ENCODE measurements at regions not wholly inside any gene's neighbourhood (a gene's known extent, or its start where the extent isn't known, plus 50 kb on each side); places are given as distances from the start of the nearest gene placed in this dataset.

DNA sequence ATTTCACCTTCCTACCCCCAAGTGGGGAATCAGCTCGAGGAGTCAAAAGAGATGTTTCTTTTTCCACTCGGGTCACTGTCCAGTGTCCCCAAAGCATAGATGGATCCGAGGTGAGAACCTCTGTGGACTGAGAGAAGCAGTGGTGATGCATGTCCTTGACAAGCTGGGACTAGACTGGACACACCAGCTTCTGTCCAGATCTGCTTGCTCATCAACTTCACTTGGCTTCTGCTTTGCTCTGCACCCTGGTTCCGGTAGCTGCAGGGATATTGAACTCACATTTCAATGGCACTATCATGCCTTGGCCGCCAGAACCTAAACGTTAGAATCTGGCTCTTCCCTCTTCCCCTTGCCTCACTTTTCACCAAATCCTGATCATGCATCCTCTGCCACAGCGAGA, 50.3 kb upstream of the CXCL12 start:
- in situ Hi-C loops (cut with MboI; ENCODE audit: low sequenced_read_pairs): no loop called here

DNA sequence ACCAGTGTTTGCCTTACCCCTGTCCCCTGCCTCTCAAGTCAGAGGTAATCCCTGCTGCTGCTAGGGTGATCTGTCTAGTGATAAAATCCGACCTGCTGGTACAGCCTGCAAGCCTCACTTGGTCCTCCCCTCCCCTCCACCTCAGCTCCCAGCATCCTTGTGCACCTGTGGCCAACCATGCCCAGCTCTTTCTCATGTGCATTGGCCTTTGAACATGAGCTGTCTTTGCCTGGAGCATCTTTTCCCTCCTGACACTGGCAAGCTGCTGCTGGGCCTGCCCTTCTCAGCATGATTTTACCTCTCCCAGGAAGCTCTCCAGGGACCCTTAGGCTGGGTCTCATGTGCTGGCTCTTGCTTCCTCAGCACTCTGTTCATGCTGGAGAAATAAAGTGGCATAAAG, 51.3 kb upstream of the CXCL12 start:
- in situ Hi-C loops (cut with MboI; ENCODE audit: low sequenced_read_pairs): no loop called here

DNA sequence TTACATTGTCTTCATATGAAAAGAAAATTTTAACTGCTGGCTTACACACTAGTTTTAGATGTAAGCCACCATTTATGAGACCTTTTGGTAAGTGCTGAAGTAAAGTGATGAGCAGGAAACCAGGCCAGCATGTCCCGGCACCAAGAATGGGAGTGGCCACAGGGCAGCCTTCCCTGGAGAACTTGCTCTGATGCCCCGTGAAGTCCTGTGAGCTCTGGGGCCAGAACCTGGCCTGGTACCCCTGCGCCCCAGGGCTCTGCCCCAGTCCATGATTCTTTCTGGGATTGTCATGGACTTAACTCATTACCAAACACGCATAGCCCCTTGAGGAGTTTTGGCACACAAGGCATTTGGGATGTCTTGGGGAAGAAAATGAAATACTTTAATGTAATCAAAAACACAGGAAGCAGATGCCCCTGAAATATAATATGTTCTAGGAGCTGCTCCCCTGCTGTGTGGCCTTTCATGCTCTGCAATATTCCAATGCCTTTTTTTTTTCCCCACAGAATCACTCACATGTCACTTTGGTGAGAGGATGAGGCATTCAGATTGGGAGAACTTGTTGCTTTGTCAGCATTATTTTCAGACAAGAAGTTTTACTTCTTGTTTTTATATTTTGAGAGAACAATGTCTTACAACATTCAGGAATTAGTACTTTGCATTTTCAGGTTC, 53.1 kb upstream of the CXCL12 start:
- in situ Hi-C loops (cut with MboI; ENCODE audit: low sequenced_read_pairs): no loop called here

DNA sequence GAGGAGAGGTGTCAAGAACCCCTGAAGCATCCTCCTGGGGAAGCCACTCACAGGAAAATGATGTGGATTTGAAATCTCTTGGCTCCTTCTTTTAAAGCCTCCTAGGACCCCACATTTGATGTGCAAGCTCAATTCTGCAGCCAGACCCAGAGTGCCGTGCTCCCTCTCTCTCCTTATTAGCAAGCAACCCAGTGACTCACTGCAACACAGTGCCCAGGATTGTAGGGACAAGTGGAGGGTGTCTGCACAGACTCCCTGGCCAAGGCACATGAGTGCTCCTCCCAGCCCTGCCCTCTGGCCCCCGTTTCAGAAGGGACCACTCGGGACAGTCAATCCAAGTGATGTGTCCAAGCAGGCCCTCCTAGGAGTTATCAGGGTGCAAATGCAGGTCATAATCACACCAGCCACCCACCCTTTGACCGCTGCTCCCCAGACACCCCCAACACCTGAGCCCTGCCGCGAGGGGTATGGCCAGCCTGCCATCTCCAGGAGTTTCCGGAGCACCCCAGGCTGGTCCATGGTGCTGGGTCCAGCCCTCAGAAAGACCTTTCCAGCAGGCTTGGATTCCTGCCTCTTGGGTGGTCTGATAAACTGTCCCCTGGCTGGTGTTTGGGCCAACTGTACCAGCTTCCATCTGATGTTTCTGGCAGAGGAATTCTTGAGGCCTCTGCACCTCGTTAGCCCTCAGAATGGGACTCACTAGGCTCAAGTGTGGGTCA, 54.5 kb upstream of the CXCL12 start:
- in situ Hi-C loops (cut with MboI; ENCODE audit: low sequenced_read_pairs): no loop called here

DNA sequence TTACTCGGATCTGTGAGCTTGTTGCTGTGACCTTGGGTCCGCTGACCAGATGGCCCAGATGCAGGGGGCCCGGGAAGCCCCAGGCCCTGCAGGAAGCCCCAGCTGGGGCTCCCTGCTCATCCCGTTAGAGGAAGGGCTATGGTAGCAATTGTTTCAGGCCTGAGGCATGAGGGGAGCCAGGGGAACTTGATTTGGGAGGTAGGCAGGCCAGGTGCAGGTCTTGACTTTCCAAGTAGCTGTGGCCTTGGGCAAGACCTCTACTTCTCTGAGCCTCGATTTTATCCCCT, 55.0 kb upstream of the CXCL12 start:
- in situ Hi-C loops (cut with MboI; ENCODE audit: low sequenced_read_pairs): no loop called here

DNA sequence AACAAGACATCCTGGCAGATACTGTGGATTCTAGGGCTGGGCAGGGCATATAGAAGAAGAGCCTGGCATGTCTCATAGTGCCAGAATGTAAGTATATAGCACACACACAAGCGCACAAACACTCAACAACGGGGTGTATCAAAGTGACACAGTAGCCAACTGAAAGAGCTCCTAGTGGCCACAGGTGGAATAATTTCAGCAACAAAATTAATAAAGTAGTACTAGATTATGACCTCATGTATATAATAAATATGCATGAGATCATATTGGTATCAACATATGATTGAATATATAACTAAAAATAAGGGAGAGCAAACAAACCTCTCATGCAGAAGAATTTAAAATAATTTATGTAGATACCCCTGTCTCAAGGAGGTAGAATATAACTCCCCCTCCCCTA, 72.4 kb upstream of the CXCL12 start:
- in situ Hi-C loops (cut with MboI; ENCODE audit: low sequenced_read_pairs): no loop called here

DNA sequence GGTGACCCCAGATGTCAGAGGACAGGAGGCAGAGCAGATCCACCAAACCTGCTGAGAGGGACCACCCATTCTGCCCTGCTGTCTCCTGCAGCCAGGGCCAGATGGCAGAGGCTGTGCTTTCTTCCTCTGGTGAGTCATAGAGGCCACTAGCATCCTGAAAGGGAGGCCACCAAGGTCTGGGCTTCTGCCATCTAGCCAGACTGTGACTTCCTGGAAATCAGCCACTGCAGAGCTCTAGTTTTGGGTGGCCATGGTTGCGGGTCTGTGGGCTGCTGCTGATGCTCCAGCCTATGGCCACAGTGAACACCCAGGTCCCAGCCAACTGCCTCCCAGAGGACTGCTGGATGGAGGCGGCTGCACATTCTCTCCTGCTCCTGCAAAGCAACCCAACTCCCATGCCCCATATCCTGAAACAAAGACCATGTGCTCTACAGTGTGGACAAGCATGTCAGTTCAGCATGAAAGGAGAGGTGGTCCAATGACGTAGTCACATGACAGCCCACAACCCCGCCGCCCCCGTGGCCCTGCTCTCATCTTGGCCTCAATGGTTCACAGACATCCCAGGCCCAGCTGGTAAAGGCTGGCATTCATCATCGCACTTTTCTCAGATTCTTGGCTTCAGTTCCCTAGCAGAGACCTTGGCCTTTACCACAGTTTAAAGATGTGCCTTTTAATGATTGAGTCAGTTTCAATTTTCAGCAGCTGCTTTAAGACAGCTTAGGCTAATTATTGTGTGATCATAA, 73.9 kb upstream of the CXCL12 start:
- in situ Hi-C loops (cut with MboI; ENCODE audit: low sequenced_read_pairs): no loop called here

DNA sequence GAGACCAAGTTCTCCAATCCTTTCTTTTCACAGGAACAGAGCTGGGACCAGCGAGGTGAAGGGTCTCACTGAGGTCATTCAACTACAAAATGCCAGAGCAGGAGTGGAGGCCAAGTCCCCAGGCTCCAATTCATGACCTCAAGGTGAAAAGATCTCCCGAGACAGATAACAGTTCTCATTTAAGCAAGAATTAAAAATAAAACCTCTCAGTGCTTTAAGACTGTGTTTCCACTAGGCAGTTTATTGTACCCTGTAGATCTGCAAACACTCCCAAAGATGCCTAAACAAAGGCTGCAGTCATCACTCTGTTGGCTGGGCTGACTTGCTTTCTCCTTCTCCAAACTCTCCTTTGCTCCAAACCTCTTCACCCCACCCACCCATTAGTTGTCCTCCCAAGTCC, 74.8 kb upstream of the CXCL12 start:
- in situ Hi-C loops (cut with MboI; ENCODE audit: low sequenced_read_pairs): no loop called here

DNA sequence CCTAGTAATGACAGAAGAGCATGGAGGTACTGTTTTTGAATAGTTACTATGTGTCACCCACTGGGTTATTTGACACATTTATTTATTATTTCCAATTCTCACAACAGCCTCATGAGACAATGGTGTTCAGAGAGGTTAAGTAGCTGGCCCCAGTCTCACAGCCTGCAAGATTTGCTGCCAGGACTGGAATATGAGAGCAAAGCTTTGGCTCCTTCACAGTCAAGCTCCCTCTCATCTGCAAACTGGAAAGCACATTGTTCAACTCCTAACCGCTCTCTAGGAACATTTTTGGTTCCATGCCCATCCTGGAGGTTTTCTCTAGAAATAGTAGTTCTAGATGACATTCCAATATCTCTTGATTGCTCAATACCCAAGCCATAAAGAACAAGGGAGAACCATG, 75.5 kb upstream of the CXCL12 start:
- in situ Hi-C loops (cut with MboI; ENCODE audit: low sequenced_read_pairs): no loop called here

DNA sequence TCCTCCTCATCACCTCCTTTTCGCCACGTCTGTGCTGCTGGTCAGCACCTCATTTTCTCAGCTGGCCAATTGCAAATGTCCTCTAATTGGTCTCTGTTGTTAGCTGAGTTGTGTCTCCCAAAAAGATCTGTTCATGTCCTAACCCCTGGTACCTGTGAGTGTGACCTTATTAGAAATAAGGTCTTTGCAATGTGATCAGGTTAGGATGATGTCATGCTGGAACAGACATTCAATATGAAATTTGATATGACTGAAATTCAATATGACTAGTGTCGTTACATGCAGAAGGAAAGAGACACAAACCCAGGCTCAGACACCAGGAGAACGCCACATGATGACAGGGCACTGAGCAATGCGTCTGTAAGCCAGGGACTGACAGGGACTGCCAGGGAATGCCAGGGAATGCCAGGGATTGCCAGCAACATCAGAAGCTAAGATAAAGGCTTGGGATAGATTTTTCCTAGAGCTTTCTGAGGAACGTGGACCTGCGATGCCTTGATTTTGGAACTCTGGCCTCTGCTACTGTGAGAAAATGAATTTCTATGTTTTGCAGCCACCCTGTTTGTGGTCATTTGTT, 77.5 kb upstream of the CXCL12 start:
- in situ Hi-C loops (cut with MboI; ENCODE audit: low sequenced_read_pairs): no loop called here

DNA sequence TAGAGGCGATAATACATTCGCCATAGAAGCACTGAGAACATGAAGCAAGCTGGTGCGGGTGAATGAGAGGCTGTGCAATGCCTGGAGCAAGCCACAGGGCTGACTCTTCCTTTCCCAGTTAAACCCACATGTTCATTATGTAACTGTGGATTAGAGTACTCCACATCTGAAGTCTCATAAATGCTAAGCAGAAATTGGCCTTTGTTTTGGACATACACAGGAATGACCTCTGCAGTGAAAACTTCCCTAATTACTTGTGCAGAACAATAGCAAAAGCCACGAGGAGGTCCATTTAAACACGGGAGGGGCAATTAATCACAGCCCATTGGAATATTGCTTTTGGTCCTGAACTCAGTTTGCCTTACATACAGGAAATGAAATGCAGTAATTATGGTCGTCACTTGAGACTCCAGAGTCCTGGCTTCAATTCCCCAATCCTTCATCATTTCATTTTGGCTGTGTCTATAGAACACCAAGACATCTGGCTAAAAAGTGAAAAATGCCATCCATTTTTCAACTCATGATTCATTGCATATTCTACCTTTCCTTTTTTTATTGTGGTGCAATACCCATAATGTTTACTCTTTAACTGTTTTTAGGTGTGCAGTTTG, 78.7 kb upstream of the CXCL12 start:
- in situ Hi-C loops (cut with MboI; ENCODE audit: low sequenced_read_pairs): no loop called here

DNA sequence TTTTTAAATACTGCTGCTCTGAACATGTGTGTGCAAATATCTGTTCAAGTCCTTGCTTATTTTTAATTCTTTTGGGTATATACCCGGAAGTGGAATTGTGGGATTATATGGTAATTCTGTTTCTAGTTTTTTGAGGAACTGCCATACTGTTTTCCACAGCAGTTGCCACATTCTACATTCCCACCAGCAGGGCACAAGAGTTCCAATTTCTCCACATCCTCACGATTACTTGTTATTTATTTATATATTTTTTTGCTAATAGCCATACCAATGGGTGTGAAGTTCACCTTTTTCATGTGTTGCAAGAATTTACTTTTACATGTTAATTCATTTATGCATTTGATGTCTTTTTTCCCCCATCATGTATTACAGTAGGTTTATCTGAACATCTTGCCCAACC, 79.6 kb upstream of the CXCL12 start:
- in situ Hi-C loops (cut with MboI; ENCODE audit: low sequenced_read_pairs): no loop called here

DNA sequence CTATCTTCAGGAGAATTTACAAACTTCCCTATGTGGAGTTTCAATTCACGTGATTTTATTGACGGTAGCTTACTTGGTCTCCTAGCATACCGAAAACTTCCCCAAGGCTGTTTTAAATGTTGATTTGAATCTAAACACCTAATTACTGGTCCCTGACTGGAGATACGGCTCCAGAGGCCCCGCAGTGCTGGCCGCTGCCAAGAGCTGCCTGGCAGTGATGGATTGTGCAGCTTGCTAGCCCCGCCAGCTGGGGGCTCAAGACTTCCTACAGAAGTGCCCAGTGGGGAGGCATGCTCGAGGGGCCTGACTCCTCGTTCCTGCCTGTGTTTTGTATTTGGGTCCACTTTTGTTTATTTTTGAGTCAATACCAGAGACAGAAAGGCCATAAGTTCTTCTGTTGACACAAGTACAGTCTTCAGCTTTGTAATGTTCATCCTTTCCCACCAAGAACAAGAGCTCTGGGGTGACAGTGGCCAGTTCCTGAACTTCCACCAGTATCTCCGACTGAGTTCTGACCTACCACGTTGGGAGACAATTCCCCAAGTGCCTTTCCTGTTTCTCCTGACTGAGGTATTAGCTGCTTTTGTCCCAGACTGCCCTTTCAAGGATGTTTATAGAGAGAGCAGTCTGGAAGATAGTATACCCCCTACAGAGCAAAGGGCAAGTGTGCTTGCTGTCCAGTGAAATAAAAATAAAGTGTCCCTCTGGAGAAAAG, 80.7 kb upstream of the CXCL12 start:
- in situ Hi-C loops (cut with MboI; ENCODE audit: low sequenced_read_pairs): no loop called here

DNA sequence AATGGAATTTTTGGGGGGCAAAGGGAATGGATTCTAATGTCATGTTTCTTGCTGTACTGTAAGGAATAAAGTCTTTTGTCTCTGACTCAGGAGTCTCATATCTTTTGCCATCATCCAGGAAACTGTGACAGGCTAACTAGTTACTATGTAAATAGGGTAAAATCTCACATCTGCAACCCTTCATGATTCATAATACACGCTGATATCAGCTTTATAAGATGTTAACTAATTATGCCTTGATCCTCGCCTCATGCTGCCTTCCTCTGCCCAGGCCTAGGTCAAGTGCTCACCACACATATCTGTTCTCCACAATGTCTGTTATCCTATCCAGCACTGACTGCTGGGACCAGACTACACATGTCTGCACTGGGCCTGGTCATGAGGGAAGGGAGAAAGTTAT, 81.3 kb upstream of the CXCL12 start:
- in situ Hi-C loops (cut with MboI; ENCODE audit: low sequenced_read_pairs): no loop called here

DNA sequence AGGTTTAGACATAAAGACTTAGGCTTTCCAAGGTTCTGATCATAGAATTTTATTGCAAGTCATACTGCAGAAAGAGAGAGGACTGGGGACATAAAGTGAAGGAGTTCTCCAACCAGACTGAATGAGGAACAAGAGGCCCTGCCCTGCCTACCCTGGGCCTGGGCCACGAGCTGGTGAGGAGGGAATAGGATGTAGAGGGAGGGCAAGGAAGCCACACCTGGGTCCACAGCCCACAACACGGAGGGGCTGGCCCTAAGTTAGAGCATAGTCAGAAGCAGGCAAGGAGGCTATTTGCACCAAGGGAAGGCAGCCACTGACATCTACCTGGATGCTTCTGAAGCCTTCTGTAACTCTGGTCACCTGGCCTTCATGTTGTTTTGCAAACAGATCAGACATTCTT, 82.2 kb upstream of the CXCL12 start:
- in situ Hi-C loops (cut with MboI; ENCODE audit: low sequenced_read_pairs): no loop called here

DNA sequence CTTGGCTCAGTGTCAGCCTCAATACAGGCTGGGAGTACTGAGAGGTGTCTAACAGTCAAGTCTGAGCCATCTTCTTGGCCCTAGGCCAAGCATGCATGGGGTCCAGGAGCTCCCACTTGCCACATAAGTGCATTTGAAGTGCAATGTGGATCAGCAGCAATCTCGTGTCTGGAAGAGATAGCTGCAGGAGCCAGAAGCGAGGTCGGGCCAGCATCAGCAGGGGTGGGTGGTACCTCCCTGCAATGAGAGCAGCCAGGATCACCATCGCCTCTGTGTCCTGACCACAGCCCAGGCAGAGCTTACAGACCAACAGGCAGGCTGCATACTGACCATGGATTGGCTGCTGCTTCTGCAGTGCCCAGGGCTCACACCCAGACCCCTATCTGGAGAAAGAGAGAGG, 83.0 kb upstream of the CXCL12 start:
- in situ Hi-C loops (cut with MboI; ENCODE audit: low sequenced_read_pairs): no loop called here

DNA sequence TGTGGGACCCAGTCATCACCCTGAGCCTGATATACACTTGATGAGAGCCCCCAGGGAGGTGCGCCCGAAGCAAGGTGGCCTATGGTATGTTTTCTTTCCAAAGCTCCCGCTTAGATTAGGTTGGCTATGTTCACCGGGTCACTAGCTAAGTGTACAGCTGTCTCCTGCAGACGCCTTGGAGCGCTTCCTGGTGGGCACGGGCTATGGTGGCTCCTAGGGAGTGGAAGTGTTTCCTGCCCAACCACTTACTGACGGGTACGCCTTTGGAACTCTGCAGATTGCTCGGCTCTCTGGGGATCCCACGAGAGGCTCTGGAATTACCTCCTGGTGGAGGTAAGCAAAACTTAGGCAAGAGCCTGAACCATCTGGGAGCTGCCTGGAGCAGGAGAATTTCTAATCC, 83.6 kb upstream of the CXCL12 start:
- in situ Hi-C loops (cut with MboI; ENCODE audit: low sequenced_read_pairs): no loop called here

DNA sequence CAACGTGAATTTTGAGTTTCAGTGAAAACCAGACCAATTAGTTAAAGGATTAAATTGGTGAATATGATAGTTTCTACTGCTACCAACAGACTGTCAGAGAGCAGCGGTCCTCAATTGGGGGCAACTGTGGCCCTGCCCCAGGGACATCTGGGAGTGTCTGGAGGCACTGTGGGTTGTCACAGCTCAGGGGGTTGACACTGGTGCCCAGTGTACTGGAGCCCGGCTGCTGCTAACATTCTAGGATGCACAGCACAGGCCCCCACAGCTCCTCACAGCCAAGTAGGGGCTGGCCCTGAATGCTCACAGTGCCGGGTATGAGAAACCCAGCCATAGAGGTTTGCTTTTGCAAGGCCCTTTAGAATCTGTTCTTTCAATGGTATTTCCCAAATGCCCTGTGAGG, 84.1 kb upstream of the CXCL12 start:
- in situ Hi-C loops (cut with MboI; ENCODE audit: low sequenced_read_pairs): no loop called here

DNA sequence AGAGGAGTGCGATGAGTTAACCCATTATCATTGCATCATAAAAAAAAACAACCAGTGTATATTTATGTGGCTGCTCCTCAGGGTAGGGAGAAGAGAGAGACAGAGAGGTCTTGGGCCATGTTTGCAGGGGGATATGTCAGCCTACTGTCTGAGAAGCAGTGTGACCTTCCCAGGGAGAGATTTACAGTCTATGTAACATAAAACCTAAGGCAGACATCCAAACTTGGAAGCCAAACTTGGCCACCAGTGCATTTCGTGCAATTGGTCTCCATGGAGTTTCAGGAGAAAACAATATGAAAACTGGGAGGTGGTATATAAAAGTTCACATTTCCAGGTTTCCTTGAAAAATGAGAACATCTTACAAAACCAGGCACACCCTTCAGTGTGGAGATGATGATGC, 85.9 kb upstream of the CXCL12 start:
- in situ Hi-C loops (cut with MboI; ENCODE audit: low sequenced_read_pairs): no loop called here

DNA sequence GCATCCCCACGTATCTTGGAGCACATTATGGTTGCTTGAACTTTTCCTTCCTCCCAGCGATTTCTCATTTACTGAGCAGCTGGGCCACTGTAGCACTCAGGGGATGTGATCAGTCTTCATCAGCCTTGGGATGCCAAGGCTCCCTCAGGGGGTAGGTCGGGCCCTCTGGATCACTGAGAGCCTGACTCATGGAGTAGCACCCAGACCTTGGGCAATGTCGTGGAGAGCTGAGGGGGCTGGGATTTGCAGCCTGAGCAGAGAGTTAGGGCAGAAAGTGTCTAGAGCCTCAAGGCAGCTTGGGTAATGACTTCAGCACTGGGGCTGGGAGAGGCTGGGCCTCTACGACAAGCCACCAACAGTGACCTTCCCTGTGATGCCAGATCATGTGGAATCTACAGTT, 86.5 kb upstream of the CXCL12 start:
- in situ Hi-C loops (cut with MboI; ENCODE audit: low sequenced_read_pairs): no loop called here

DNA sequence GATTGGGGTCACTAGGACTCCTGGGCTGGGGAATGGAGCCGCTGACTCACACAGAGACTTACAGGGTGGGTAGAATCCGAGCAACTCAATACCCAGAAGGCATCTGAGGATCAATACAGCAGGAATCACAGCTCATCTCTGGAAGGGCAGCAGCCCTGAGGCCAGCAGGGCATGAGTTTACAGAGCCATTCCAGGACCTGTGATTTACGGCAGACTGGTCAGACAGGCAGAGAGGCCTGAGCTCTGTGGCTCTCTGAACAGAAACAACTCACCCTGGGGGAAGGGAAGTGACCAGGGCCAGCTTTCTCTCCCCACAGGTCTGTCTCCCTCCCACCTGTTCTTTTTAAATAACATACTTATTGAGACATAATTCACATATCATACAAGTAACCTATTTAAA, 88.2 kb upstream of the CXCL12 start:
- in situ Hi-C loops (cut with MboI; ENCODE audit: low sequenced_read_pairs): no loop called here
